Erythroblast (primary cell): ENCODE measurements at regions not wholly inside any gene's neighbourhood (a gene's known extent, or its start where the extent isn't known, plus 50 kb on each side); places are given as distances from the start of the nearest gene placed in this dataset.

ENCODE experiments used
- GATA1 ChIP-seq: IDR thresholded peaks from 2 replicates; pipeline ENCODE4 v1.6.1; 2011; ENCODE audit warnings: low read depth, mild to moderate bottlenecking, control low read depth, low read length, moderate library complexity
- POLR2A ChIP-seq: IDR thresholded peaks from 2 replicates; pipeline ENCODE4 v1.6.1; 2011; ENCODE audit warnings: mild to moderate bottlenecking, low read length

GRCh38 chr10:78188446-78188845 lies 154.8 kb downstream of the RPS24 start:
- TF ChIP-seq GATA1 (no peak), POLR2A (no peak)
